Activated T-cell treated with anti-CD3 and anti-CD28 coated beads, Interleukin-2, amount 50 U/mL, for 48 hours (primary cell): ENCODE measurements at regions not wholly inside any gene's neighbourhood (a gene's known extent, or its start where the extent isn't known, plus 50 kb on each side); places are given as distances from the start of the nearest gene placed in this dataset.

ENCODE experiments used
- DNase-seq, 2 experiments: peaks; one replicate each; pipeline ENCODE4 v3.0.0-alpha.2; 2020

GRCh38 chr1:201612645-201613044 is 73.7 kb downstream of the NAV1 start:
- no peak for DNase-seq

DNA sequence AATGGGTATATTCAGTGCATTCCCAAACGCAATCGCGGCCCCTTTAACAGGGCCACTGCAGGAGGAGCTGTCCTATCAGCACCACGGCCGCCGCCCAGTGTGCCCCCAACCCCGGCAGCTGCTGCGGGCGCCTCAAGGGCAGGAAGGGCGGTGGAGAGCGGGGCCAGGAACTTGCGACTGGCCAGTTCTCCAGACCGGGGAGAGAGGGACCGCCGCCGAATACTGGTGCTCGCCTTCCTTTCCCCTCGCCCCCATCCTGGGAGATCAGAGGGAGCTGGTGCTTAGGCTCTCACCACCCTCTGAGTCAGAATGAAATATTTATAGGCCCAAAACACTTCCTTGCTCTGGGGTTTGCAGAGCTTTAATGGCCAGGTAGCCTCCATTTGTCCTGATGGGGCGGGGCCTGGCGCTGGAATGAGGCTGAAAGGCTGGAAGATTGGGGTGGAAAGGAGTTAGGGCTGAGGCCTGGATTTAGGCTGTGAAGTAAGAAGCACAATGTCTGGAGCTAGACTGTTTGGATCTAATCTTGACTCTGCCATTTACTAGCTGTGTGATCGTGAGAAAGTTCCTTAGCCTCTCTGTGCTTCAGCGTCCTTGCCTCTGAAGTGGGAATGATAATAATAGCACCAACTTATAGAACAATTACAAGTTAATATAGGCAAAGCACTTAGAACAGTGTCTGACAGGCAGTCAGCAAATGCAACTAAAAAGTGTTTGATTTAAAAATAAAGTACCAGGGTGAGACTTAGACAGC is 75.5 kb downstream of the NAV1 start:
- no peak for DNase-seq

DNA sequence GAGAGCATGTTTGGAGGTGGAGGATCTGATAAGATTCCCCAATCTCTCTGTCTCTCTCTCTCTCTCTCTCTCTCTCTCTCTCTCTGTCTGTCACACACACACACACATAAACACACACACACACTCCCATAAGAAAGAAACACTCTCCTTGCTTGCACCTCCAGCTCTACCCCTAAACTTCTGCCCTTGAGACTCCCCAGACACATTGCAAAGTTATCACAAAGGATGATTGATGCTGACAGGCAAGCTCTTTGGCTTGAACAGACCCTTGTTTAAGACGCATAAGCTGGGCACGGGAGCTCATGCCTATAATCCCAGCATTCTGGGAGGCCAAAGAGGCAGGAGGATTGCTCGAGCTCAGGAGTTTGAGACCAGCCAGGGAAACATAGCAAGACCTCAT is 78.2 kb downstream of the NAV1 start:
- DNase-seq: no peak

DNA sequence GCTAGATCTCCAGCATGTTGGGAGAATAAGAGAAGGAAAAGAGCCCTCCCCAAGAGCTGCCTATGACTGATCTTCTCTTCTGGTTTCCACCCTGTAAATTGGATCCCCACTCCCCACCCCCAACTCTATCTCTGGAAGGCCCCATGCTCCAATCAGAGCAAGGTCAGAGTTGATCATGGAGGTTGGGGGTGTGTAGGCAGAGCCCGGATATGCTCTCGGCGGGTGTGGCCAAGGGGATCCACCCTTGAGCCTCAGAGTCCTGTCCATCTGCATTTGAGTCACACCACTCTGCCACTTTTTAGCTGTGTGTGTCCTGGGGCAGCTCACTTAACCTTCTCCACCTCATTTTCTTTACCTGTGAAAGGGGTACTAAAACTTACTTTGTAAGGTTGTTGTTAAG is 79.5 kb downstream of the NAV1 start:
- DNase-seq: no peak

DNA sequence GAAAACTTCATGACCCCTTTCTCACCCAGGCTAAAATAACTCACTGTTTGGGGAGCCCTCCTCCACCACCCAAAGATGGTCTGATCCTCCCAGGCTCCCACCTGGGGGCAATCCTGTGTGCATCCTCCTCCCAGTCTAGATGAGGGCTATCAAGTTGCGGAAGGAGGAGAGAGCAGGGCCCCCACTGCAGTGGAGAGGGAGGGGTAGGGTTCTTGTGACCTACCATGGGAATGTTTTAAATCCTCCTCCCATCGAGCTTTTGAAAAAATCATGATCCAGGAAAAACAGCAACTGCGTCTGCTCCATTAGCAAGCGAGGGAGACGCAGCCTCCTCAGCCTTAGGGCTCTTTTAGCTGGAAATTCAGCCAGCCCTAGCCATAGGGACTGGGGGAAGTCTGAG is 80.0 kb downstream of the NAV1 start:
- DNase-seq: no peak

DNA sequence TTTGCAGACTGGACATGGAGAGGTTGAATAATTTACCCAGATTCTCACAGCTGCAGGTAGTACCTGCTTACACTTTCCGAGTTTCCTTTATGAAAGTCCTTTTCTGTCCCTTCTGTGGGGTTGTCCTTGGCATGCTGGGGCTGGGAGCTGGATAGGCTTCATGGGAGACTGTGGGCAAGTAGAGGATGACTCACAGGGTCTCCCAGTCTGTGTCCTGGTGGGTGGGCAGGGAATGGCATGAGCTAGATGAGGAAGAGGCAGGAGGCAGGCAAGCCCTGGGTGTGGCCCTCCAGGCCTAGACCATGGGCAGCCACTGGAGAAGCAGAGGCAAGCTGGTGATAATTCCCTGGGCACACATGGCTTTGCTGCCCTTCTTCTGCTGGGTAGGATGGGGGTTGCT is 80.6 kb downstream of the NAV1 start:
- no peak for DNase-seq

GRCh38 chr1:201622353-201622752 is 83.4 kb downstream of the NAV1 start:
- DNase-seq: no peak

DNA sequence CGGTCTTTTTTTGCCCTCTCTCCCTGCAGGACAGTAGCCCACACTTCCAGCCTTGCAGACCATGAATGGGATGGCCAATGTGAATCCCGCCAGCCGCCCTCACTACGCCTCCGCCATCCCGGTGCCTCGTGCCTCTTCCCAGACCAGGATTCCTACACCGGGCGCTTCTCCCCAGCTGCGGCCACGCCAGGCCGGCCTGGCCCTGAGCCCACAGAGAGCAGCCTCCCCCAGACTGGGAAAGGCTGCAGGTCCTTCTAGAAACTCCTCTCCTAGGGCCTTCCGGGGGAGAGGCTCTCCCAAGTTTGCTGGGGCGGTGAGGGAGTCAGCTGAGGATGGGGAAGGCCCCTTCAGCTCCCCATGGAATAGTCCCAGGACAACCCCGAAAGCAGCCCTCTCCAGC is 83.9 kb downstream of the NAV1 start:
- DNase-seq: no peak

DNA sequence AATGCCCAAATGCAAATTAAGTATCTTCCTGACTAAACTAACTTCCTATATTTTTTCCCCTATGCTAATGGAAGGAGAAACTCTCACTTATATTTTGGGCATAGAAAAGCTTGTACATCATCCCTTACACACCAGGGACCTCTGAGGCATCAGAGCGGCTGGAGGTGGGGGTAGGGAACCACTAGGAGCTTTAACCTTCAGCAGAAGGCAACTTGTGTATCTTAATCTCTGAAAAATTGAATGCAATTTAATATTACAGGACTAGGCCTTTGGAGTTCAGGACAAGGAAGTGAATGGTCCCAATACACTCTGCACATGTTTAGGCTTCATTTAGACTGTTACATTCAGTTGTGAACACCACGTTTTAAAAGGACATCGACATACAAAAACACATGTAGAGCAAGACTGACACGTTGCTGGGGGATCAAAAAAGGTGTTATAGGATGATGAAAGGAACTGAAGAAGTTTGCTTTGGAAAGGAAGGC is 85.9 kb downstream of the NAV1 start:
- no peak for DNase-seq

DNA sequence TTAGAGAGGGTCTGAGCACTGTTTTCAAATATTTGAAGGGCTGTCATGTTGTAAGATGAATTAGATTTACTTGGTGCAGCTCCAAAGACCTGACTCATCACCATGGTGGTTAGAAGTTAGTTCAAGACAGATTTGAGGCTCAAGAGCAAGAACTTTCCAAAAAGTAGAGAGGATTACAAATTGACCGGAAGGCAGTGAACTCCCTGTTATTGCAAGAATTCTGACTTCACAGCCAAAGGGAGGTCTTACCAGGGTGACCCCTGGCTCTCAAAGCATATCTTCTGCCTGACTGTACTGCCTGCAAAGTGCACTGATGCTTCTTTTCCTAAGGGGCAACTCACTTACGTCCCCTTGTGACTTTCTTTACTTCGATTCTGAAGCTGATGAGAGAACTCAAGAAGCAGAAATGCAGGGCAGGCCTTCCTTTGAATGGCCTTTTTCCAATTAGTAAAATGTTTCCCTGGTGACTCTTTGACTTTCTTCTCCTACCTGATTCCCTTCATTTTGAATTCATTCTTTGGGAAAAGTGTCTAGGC is 86.4 kb downstream of the NAV1 start:
- no peak for DNase-seq

DNA sequence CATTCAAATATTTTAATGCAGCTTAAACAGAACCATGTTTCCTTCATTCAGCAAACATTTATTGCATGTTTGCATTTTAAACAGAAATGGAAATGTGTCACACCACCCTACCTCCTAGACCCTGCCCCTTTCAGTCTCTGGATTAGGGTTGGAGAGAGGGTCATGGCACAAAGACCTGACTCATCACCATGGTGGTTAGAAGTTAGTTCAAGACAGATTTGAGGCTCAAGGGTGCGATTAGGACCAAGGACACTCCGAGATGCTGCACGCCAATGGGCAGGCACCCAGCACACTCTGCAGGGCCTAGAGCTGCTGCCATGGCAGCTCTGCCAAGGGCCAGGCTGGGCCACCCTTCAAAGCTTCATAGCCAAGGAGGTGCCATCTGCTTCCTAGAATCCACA is 86.9 kb downstream of the NAV1 start:
- no peak for DNase-seq

GRCh38 chr1:201626629-201627275 is 87.8 kb downstream of the NAV1 start:
- no peak for DNase-seq

GRCh38 chr1:201628490-201628889 is 89.6 kb downstream of the NAV1 start:
- no peak for DNase-seq

DNA sequence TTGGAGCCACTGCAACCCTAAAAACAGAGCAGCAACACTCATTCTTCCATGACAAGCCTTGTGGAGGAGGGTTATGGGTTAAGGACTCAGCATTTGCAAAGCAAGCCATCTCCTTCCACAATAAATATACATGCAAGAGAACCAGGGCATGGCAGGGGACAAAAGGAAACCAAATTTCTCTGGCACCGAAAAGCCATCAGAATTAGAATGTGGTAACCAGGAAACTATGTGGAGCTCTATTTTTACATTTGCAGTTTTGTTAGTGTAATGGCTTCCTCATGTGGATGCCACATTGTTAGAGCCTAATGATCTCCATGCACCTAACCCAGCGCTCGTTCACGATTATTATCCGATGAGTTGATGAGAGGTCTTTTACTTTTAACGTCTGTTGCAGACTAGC is 91.7 kb downstream of the NAV1 start:
- DNase-seq: no peak

DNA sequence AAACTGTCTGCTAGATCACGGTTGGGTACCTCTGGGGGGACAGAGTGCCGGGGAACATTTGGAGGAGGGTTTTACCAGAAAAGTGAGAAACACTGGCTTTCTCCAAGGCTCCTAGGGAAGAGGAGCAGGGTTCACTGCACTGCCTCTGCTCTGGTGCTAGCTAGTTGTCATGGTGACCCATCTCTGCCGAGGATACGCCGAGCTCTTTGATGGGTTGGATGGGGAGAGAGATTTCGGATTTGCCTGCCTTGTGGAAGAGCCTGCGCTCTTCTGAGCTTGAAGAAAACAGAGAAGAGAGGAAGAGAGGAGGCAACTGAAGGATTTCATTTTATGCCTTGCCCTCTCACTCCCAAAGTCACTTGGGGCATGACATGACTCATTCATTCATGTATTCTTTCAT is 92.1 kb downstream of the NAV1 start:
- no peak for DNase-seq

GRCh38 chr1:201632364-201632952 is 93.5 kb downstream of the NAV1 start:
- DNase-seq: no peak

DNA sequence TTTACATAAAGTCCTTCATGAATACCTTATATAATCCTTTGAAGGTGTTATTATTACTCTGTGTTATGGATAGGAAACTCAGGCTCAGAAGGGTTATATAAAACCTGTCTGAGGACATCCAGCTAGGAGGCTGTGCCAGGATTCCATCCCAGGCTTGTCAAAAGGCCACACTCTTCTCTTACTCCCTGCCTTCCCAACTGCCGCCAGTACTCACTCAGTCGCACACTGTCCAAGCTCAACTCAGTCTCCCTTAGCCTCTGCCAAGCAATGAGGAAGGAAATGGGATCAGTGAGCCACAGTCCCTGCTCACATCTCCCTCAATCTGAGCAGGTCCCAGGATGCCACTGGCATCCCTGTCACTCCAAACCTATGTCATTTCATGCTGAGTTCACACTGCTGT is 94.4 kb downstream of the NAV1 start:
- DNase-seq: no peak

- no peak for DNase-seq
Observed at GRCh38 chr1:201633811-201634210, 94.9 kb downstream of the NAV1 start.

DNA sequence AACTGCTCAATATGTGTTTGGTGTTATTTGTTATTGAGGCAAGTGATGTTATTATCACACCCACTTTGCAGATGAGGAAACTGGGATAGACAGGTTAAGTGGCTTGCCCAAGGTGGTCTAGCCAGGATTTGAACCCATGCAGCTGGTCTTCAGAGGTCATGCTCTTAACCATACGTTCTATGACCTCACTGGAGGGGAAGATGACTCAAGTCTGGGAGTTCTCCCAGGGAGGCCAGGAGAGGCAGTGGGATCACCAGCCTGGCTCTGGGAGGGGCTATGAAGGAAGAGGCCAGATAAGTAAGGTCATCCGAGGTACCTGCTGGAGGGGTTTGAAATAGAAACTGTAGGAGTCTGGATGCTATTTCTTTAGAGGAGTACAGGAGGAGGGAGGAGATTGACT is 95.3 kb downstream of the NAV1 start:
- DNase-seq: no peak

- DNase-seq: no peak
Observed at GRCh38 chr1:201636097-201636496, 97.2 kb downstream of the NAV1 start.

GRCh38 chr1:201636510-201636971 is 97.6 kb downstream of the NAV1 start:
- no peak for DNase-seq

GRCh38 chr1:201637282-201638079 is 98.6 kb downstream of the NAV1 start:
- DNase-seq: no peak

DNA sequence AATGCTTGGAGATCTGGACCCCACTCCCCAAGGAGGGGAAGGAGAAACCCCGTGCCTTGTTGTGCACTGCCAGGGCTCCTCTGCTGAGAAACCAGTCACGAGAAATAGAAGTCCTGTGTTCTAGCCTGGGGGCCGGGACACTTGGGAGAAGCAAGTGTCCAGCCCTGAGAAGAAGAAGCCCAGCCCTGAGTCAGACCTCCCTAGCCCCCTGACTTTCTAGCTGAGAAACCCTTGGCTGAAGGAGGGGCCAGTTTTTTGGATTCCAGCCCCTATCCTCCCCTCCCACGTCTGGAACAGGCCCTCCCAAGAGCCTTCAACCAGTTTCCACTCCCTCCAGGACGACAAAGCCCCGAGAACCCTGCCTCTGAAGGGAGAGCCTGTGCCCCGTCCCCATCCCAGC is 100.5 kb downstream of the NAV1 start:
- DNase-seq: no peak
